ENCODE measurements at regions not wholly inside any gene's neighbourhood (a gene's known extent, or its start where the extent isn't known, plus 50 kb on each side); places are given as distances from the start of the nearest gene placed in this dataset.
A peak's percentile ranks its signal among the peaks of the same experiment; 100 is the strongest.

GRCh38 chr6:25012657-25013056, 76.9 kb upstream of the RIPOR2 start:
- TF ChIP-seq CEBPB (IDR thresholded peaks at IDR 0.05) (peak; percentile 24; the same call in 1 of the 2 replicates), CREB1 (IDR thresholded peaks at IDR 0.05; ENCODE audit: low read depth) (no peak)

- no peak for TF ChIP-seq FOXM1 (IDR thresholded peaks at IDR 0.05; ENCODE audit: borderline replicate concordance, low read depth)
- TF ChIP-seq TAF1 (IDR thresholded peaks at IDR 0.05; ENCODE audit: low read depth): no peak
- no peak for TF ChIP-seq RAD21 (IDR thresholded peaks at IDR 0.05; ENCODE audit: low read depth)
- no peak for TF ChIP-seq USF1 (IDR thresholded peaks at IDR 0.05)
- TF ChIP-seq ZBTB7A (IDR thresholded peaks at IDR 0.05; ENCODE audit: low read depth): no peak
- no peak for TF ChIP-seq YY1 (IDR thresholded peaks at IDR 0.05; ENCODE audit: low read depth)
- no peak for TF ChIP-seq CREB1 (IDR thresholded peaks at IDR 0.05; ENCODE audit: low read depth)
Measured at GRCh38 chr6:25013246-25013645, 77.5 kb upstream of the RIPOR2 start.

GRCh38 chr6:25014369-25014768, 78.6 kb upstream of the RIPOR2 start:
- TF ChIP-seq TCF12 (IDR thresholded peaks at IDR 0.05; ENCODE audit: low read depth) (no peak), CEBPB (IDR thresholded peaks at IDR 0.05) (no peak), TAF1 (IDR thresholded peaks at IDR 0.05; ENCODE audit: low read depth) (no peak)

- no peak for TF ChIP-seq ZBTB7A (IDR thresholded peaks at IDR 0.05; ENCODE audit: low read depth)
- no peak for TF ChIP-seq EP300 (IDR thresholded peaks at IDR 0.05; ENCODE audit: borderline replicate concordance)
- no peak for TF ChIP-seq EGR1 (IDR thresholded peaks at IDR 0.05)
Measured at GRCh38 chr6:25014791-25015560, 79.2 kb upstream of the RIPOR2 start.

- TF ChIP-seq USF1 (IDR thresholded peaks at IDR 0.05) (no peak), YY1 (IDR thresholded peaks at IDR 0.05; ENCODE audit: low read depth) (no peak), TAF1 (IDR thresholded peaks at IDR 0.05; ENCODE audit: low read depth) (no peak), EGR1 (IDR thresholded peaks at IDR 0.05) (no peak), FOXM1 (IDR thresholded peaks at IDR 0.05; ENCODE audit: borderline replicate concordance, low read depth) (no peak), CREB1 (IDR thresholded peaks at IDR 0.05; ENCODE audit: low read depth) (no peak)
Measured at GRCh38 chr6:25016014-25016720, 80.4 kb upstream of the RIPOR2 start.

GRCh38 chr6:25017486-25017885, 81.7 kb upstream of the RIPOR2 start:
- TF ChIP-seq ZBTB7A (IDR thresholded peaks at IDR 0.05; ENCODE audit: low read depth) (no peak), EP300 (IDR thresholded peaks at IDR 0.05; ENCODE audit: borderline replicate concordance) (no peak), REST (IDR thresholded peaks at IDR 0.05; ENCODE audit: low read depth) (no peak), TAF1 (IDR thresholded peaks at IDR 0.05; ENCODE audit: low read depth) (no peak), RAD21 (IDR thresholded peaks at IDR 0.05; ENCODE audit: low read depth) (no peak), YY1 (IDR thresholded peaks at IDR 0.05; ENCODE audit: low read depth) (no peak), CEBPB (IDR thresholded peaks at IDR 0.05) (no peak), USF1 (IDR thresholded peaks at IDR 0.05) (no peak)

- TF ChIP-seq RAD21 (IDR thresholded peaks at IDR 0.05; ENCODE audit: low read depth): peak; percentile 93
- no peak for TF ChIP-seq TAF1 (IDR thresholded peaks at IDR 0.05; ENCODE audit: low read depth)
Measured at GRCh38 chr6:25017932-25018567, 82.3 kb upstream of the RIPOR2 start.

- TF ChIP-seq YY1 (IDR thresholded peaks at IDR 0.05; ENCODE audit: low read depth): no peak
- TF ChIP-seq USF1 (IDR thresholded peaks at IDR 0.05): no peak
- no peak for TF ChIP-seq TCF12 (IDR thresholded peaks at IDR 0.05; ENCODE audit: low read depth)
- TF ChIP-seq CREB1 (IDR thresholded peaks at IDR 0.05; ENCODE audit: low read depth): no peak
- no peak for TF ChIP-seq REST (IDR thresholded peaks at IDR 0.05; ENCODE audit: low read depth)
- TF ChIP-seq EGR1 (IDR thresholded peaks at IDR 0.05): no peak
- no peak for TF ChIP-seq ZBTB7A (IDR thresholded peaks at IDR 0.05; ENCODE audit: low read depth)
Measured at GRCh38 chr6:25018568-25018954, 82.8 kb upstream of the RIPOR2 start.
